Esophagus squamous epithelium (tissue), 5 donors: ENCODE measurements at regions not wholly inside any gene's neighbourhood (a gene's known extent, or its start where the extent isn't known, plus 50 kb on each side); places are given as distances from the start of the nearest gene placed in this dataset.

Experiments used
- DNase-seq: peaks from one replicate; lab custom pipeline; 2025; lab: John Stamatoyannopoulos, UW
- H3K27ac ChIP-seq, 4 donors: fragments of 200-600 bp; sonication (generic); one replicate each; pipeline ENCODE4 v1.5.1; 2016 to 2019; ENCODE audit warnings: mild to moderate bottlenecking in 1 of 4
- H3K27me3 ChIP-seq, 4 donors: fragments of 200-600 bp; sonication (generic); 1 replicate in 3 of 4; 2 replicates in 1 of 4; pipeline versions ENCODE4 v1.5.1 to v1.6.0; 2017 to 2021; ENCODE audit warnings: antibody characterized with exemption in 1 of 4
- H3K36me3 ChIP-seq, 3 donors: fragments of 200-600 bp; sonication (generic); one replicate each; pipeline ENCODE4 v1.5.1; 2016 to 2019
- H3K4me1 ChIP-seq, 3 donors: fragments of 200-600 bp; sonication (generic); one replicate each; pipeline ENCODE4 v1.5.1; 2017 to 2019
- H3K4me3 ChIP-seq, 4 donors: fragments of 200-600 bp; sonication (generic); 1 replicate in 3 of 4; 2 replicates in 1 of 4; pipeline ENCODE4 v1.5.1; 2016 to 2019; ENCODE audit warnings: mild to moderate bottlenecking in 2 of 4, moderate library complexity in 1 of 4
- H3K9me3 ChIP-seq, 3 donors: fragments of 200-600 bp; sonication (generic); one replicate each; pipeline ENCODE4 v1.5.1; 2016 to 2019
- CTCF ChIP-seq, 6 experiments: fragments of 450-650 bp in 4 of 6; fragments of 200-600 bp in 2 of 6; sonication (generic) in 2 of 6; IDR thresholded peaks; one replicate each; pipeline ENCODE4 v1.5.1; 2016 to 2019; ENCODE audit warnings: antibody characterized with exemption in 6 of 6, mild to moderate bottlenecking in 4 of 6, moderate library complexity in 4 of 6
- POLR2A ChIP-seq, 4 donors: fragments of 450-650 bp; IDR thresholded peaks; one replicate each; pipeline ENCODE4 v1.6.1; 2017; ENCODE audit warnings: antibody characterized with exemption in 4 of 4, mild to moderate bottlenecking in 4 of 4, moderate library complexity in 3 of 4
- WGBS, 2 donors: methylation state at CpG; one replicate each; pipeline ENCODE4 v1.1.5; 2018; 5-methylcytosine and 5-hydroxymethylcytosine counted together
- intact Hi-C: fragments of 100-400 bp; cut with DNase I; formaldehyde crosslinking; loops from one replicate; pipeline ENCODE4 v1.15.0; 2022
- donor health status: DM: yes; HTN: yes; CAD: no.

- DNase-seq: no peak
- no peaks in the 10 kb centered on the region for H3K4me1 ChIP-seq
- TF ChIP-seq POLR2A (IDR thresholded peaks at IDR 0.05) (no peak), CTCF (IDR thresholded peaks at IDR 0.05) (no peak)
- 64 to 79% methylated on average over 1 of the region's 1 CpG for WGBS, 2 donors
- H3K27ac ChIP-seq: no peak overlapping the region
- no peaks in the 10 kb centered on the region for H3K27me3 ChIP-seq
- H3K4me3 ChIP-seq: no peak overlapping the region
- H3K36me3 ChIP-seq: no peaks in the 10 kb centered on the region
- intact Hi-C loops: no loop called here
- H3K9me3 ChIP-seq: no peaks in the 10 kb centered on the region
Observed at GRCh38 chr1:221180704-221181368, 301.6 kb downstream of the HLX start.

GRCh38 chr1:221182791-221183533 is 303.7 kb downstream of the HLX start:
- TF ChIP-seq POLR2A (IDR thresholded peaks at IDR 0.05) (no peak), CTCF (IDR thresholded peaks at IDR 0.05) (no peak)
- Histone ChIP-seq H3K4me3 (no peak overlapping the region), H3K36me3 (no peaks in the 10 kb centered on the region), H3K27me3 (no peaks in the 10 kb centered on the region), H3K9me3 (no peaks in the 10 kb centered on the region), H3K27ac (no peak overlapping the region), H3K4me1 (no peaks in the 10 kb centered on the region)
- WGBS, 2 donors: 71 to 85% methylated on average over 4 of the region's 4 CpGs
- intact Hi-C loops: no loop called here
- DNase-seq: no peak

- intact Hi-C loops: no loop called here
- WGBS, 2 donors: 53 to 57% methylated on average over 3 of the region's 3 CpGs
Observed at GRCh38 chr1:221184131-221184794, 305.0 kb downstream of the HLX start.

GRCh38 chr1:221187174-221187573 is 307.9 kb downstream of the HLX start:
- no peak for TF ChIP-seq POLR2A (IDR thresholded peaks at IDR 0.05)
- TF ChIP-seq CTCF (IDR thresholded peaks at IDR 0.05): no peak
- 40 to 67% methylated on average over 1 of the region's 1 CpG for WGBS, 2 donors
- H3K27me3 ChIP-seq: no peaks in the 10 kb centered on the region
- no peaks in the 10 kb centered on the region for H3K9me3 ChIP-seq
- H3K4me1 ChIP-seq: no peaks in the 10 kb centered on the region
- no peak overlapping the region for H3K27ac ChIP-seq
- intact Hi-C loops: no loop called here
- H3K4me3 ChIP-seq: no peak overlapping the region
- no peaks in the 10 kb centered on the region for H3K36me3 ChIP-seq
- no peak for DNase-seq

More at GRCh38 chr1:221184131-221184794, 305.0 kb downstream of the HLX start:
- H3K27me3 ChIP-seq: no peaks in the 10 kb centered on the region
- TF ChIP-seq POLR2A (IDR thresholded peaks at IDR 0.05) (no peak), CTCF (IDR thresholded peaks at IDR 0.05) (no peak)
- no peaks in the 10 kb centered on the region for H3K36me3 ChIP-seq
- no peak overlapping the region for H3K4me3 ChIP-seq
- DNase-seq: no peak
- no peaks in the 10 kb centered on the region for H3K4me1 ChIP-seq
- H3K27ac ChIP-seq: no peak overlapping the region
- H3K9me3 ChIP-seq: no peaks in the 10 kb centered on the region

GRCh38 chr1:221188458-221188857 is 309.2 kb downstream of the HLX start:
- H3K4me3 ChIP-seq: no peak overlapping the region
- H3K4me1 ChIP-seq: no peaks in the 10 kb centered on the region
- TF ChIP-seq POLR2A (IDR thresholded peaks at IDR 0.05): no peak
- no peak for TF ChIP-seq CTCF (IDR thresholded peaks at IDR 0.05)
- H3K36me3 ChIP-seq: no peaks in the 10 kb centered on the region
- 84 to 92% methylated on average over 3 of the region's 3 CpGs for WGBS, 2 donors
- intact Hi-C loops: no loop called here
- H3K27ac ChIP-seq: no peak overlapping the region
- no peaks in the 10 kb centered on the region for H3K9me3 ChIP-seq
- no peak for DNase-seq
- H3K27me3 ChIP-seq: no peaks in the 10 kb centered on the region
